Peyer's patch (tissue), 4 donors: ENCODE measurements at regions not wholly inside any gene's neighbourhood (a gene's known extent, or its start where the extent isn't known, plus 50 kb on each side); places are given as distances from the start of the nearest gene placed in this dataset.

ENCODE experiments used
- DNase-seq, 3 donors: peaks; one replicate each; pipeline ENCODE4 v3.0.0-alpha.2; 2017 to 2019
- H3K27ac ChIP-seq, 4 donors: fragments of 200-600 bp; sonication (generic); one replicate each; pipeline ENCODE4 v1.5.1; 2016 to 2019
- H3K27me3 ChIP-seq, 2 donors: fragments of 200-600 bp; sonication (generic); one replicate each; pipeline ENCODE4 v1.5.1; 2019
- H3K36me3 ChIP-seq, 3 donors: fragments of 200-600 bp; sonication (generic); one replicate each; pipeline ENCODE4 v1.5.1; 2016 to 2019
- H3K4me1 ChIP-seq, 4 donors: fragments of 200-600 bp; sonication (generic); one replicate each; pipeline ENCODE4 v1.5.1; 2016 to 2019
- H3K4me3 ChIP-seq, 4 donors: fragments of 200-600 bp; sonication (generic); 1 replicate in 3 of 4; 2 replicates in 1 of 4; pipeline ENCODE4 v1.5.1; 2016 to 2019; ENCODE audit warnings: mild to moderate bottlenecking in 1 of 4
- H3K9me3 ChIP-seq, 4 donors: fragments of 200-600 bp; sonication (generic); one replicate each; pipeline ENCODE4 v1.5.1; 2016 to 2019; ENCODE audit warnings: mild to moderate bottlenecking in 1 of 4
- POLR2A ChIP-seq, 2 donors: fragments of 450-650 bp; IDR thresholded peaks; one replicate each; pipeline ENCODE4 v1.5.1; 2017; ENCODE audit warnings: antibody characterized with exemption in 2 of 2, mild to moderate bottlenecking in 2 of 2, moderate library complexity in 2 of 2
- TF ChIP-seq, protein P1 (sequence below), 6 experiments: fragments of 450-650 bp in 4 of 6; fragments of 200-600 bp in 2 of 6; sonication (generic) in 1 of 6; IDR thresholded peaks; one replicate each; pipeline ENCODE4 v1.5.1; 2017 to 2019; ENCODE audit warnings: antibody characterized with exemption in 6 of 6, mild to moderate bottlenecking in 3 of 6, moderate library complexity in 1 of 6

DNA sequence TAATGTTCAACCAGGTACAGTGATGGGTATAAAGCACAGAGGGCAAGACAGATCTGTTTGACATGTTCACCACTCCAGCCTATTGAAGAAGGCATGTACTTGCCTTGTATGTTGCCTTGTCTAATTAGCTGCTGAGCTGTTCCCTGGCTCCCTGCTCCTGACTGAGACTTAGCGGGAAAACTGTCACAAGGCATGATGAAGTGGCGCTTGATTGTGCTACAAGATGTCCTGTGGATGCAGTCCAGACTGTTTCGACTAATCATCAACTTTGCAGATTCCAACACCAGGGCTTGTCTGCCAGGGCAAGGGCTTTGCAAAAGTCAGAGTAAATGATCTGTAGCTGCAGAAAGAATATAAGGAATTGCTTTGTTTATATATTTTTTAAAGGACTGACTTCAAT, 136.2 kb upstream of the NRBF2 start:
- TF ChIP-seq, protein P1, sequence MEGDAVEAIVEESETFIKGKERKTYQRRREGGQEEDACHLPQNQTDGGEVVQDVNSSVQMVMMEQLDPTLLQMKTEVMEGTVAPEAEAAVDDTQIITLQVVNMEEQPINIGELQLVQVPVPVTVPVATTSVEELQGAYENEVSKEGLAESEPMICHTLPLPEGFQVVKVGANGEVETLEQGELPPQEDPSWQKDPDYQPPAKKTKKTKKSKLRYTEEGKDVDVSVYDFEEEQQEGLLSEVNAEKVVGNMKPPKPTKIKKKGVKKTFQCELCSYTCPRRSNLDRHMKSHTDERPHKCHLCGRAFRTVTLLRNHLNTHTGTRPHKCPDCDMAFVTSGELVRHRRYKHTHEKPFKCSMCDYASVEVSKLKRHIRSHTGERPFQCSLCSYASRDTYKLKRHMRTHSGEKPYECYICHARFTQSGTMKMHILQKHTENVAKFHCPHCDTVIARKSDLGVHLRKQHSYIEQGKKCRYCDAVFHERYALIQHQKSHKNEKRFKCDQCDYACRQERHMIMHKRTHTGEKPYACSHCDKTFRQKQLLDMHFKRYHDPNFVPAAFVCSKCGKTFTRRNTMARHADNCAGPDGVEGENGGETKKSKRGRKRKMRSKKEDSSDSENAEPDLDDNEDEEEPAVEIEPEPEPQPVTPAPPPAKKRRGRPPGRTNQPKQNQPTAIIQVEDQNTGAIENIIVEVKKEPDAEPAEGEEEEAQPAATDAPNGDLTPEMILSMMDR (IDR thresholded peaks at IDR 0.05): no peak
- TF ChIP-seq POLR2A (IDR thresholded peaks at IDR 0.05): no peak
- Histone ChIP-seq H3K9me3 (no peaks in the 10 kb centered on the region), H3K27me3 (no peaks in the 10 kb centered on the region), H3K4me3 (no peak overlapping the region), H3K4me1 (no peaks in the 10 kb centered on the region), H3K36me3 (no peaks in the 10 kb centered on the region), H3K27ac (no peak overlapping the region)
- no peak for DNase-seq

DNA sequence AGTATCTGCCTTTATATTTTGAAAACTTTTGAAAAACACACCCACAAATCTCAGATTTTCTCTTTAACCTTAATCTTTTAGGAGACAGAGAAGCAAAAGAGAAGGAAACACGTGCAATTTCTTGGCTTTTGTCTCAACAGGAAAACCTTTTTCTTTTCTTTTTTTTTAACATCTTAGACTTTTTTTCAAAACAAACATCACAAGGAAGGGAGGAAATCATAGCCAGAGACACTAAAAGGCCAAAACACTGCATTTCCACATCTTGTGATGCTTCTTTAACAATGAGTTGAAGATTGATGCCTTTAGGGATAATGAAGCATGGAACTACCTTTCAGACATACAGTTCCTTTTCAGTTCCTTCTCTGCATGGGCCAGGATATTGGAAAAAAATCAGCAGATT, 136.6 kb upstream of the NRBF2 start:
- H3K9me3 ChIP-seq: no peaks in the 10 kb centered on the region
- no peak for DNase-seq
- no peak for TF ChIP-seq POLR2A (IDR thresholded peaks at IDR 0.05)
- TF ChIP-seq, protein P1 (IDR thresholded peaks at IDR 0.05): no peak
- H3K4me1 ChIP-seq: no peaks in the 10 kb centered on the region
- H3K27me3 ChIP-seq: no peaks in the 10 kb centered on the region
- H3K4me3 ChIP-seq: no peak overlapping the region
- no peaks in the 10 kb centered on the region for H3K36me3 ChIP-seq
- H3K27ac ChIP-seq: no peak overlapping the region

DNA sequence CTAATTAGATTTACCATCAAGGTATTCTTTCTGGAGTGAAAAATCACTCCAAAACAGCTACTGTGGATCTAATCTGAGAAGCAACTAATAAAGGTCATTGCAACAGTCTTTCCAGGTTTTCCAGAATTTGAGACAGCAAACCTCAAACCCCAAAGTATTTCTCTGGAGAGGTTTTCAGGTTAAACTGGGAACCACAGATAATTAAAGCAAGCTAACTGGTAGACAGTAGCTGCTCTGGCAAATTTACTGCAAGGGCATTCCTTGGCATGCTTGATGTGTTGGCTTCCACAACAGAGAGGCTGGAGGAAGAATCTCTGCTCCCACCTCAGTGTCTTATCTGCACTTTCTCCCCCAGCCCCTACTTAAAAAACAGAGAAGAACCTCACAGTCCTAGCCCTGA, 140.0 kb upstream of the NRBF2 start:
- Histone ChIP-seq H3K36me3 (no peaks in the 10 kb centered on the region), H3K4me1 (no peaks in the 10 kb centered on the region), H3K9me3 (no peaks in the 10 kb centered on the region), H3K27ac (no peak overlapping the region), H3K4me3 (no peak overlapping the region), H3K27me3 (no peaks in the 10 kb centered on the region)
- DNase-seq: no peak
- no peak for TF ChIP-seq POLR2A (IDR thresholded peaks at IDR 0.05)
- TF ChIP-seq, protein P1 (IDR thresholded peaks at IDR 0.05): no peak

DNA sequence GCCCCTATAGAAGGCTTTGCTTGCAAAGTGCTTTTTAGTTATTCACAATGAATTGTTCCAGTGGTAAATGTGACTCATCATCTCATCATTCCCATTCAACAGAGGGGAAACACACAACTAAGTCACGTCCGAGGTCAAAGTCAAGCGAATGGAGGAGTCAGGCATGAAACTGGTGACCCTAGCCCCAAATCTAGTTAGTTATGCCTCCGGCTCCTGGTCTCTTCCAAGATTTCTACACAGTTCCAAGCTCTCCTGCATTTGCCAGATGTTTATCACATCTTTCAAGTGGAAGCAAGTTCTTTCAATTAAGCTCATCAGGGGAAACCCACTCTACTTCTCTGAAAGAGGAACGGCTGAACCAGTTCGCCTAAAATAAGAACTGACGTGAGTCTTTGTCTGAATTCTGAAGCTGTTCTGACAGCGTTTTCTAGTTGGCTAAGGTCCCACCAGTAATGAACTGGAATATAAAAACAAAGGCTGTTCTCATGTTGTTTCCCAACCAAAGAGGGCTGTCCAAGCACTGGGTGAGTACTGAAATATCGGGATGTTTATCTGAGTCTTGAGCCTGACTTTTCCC, 140.9 kb upstream of the NRBF2 start:
- Histone ChIP-seq H3K27me3 (no peaks in the 10 kb centered on the region), H3K4me1 (no peaks in the 10 kb centered on the region), H3K4me3 (no peak overlapping the region), H3K27ac (peak overlapping the region in 1 of 4 donors; percentile 8), H3K9me3 (no peaks in the 10 kb centered on the region), H3K36me3 (no peaks in the 10 kb centered on the region)
- TF ChIP-seq, protein P1 (IDR thresholded peaks at IDR 0.05): no peak
- no peak for TF ChIP-seq POLR2A (IDR thresholded peaks at IDR 0.05)
- no peak for DNase-seq

DNA sequence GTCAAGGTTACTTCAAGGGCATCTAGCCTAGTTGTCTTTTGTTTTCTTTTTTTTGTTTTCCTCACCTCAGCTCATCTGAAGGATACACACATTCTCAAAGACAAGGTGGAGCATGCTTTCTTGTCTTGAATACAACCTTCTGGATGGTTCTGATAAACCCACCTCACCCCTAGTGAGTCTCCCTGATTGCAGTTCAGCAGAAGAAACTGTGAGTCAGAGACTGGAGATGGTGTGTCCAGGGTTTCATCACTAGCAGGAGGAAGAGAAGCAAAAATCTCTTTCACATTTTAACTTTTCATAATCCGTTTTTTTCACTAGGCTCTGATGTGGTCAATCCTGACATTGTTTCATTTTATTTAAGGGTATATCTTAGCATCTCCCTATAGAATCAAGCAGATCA, 143.0 kb upstream of the NRBF2 start:
- H3K36me3 ChIP-seq: no peaks in the 10 kb centered on the region
- TF ChIP-seq, protein P1 (IDR thresholded peaks at IDR 0.05): no peak
- no peak for TF ChIP-seq POLR2A (IDR thresholded peaks at IDR 0.05)
- DNase-seq: no peak
- H3K4me3 ChIP-seq: no peak overlapping the region
- no peaks in the 10 kb centered on the region for H3K9me3 ChIP-seq
- H3K27me3 ChIP-seq: no peaks in the 10 kb centered on the region
- H3K4me1 ChIP-seq: no peaks in the 10 kb centered on the region
- no peak overlapping the region for H3K27ac ChIP-seq
